ENCODE measurements at regions not wholly inside any gene's neighbourhood (a gene's known extent, or its start where the extent isn't known, plus 50 kb on each side); places are given as distances from the start of the nearest gene placed in this dataset.

GRCh38 chr15:94107652-94108051 lies 123.7 kb upstream of the MCTP2 start:
- H3K27me3 Mint-ChIP-seq (ENCODE audit: low read depth), result no peaks in the 10 kb centered on the region
- peaks cover 8% of the 10 kb centered on the region for H3K9me3 Mint-ChIP-seq
- H3K4me3 Mint-ChIP-seq, result no peak overlapping the region
- TF ChIP-seq CTCF (conservative IDR thresholded peaks at IDR 0.05), result no peak
- no peak overlapping the region for H3K27ac Mint-ChIP-seq (ENCODE audit: unreplicated experiment)
- peaks cover 12% of the 10 kb centered on the region for H3K4me1 Mint-ChIP-seq
- peaks cover 3% of the 10 kb centered on the region for H3K36me3 Mint-ChIP-seq (ENCODE audit: low read depth)
- DNase-seq (ENCODE audit: low read depth, low spot score), result no peak

- no peak overlapping the region for H3K27ac Mint-ChIP-seq (ENCODE audit: unreplicated experiment)
- no peak for DNase-seq (ENCODE audit: low read depth, low spot score)
- peaks cover 3% of the 10 kb centered on the region for H3K36me3 Mint-ChIP-seq (ENCODE audit: low read depth)
- no peaks in the 10 kb centered on the region for H3K27me3 Mint-ChIP-seq (ENCODE audit: low read depth)
- no peak for TF ChIP-seq CTCF (conservative IDR thresholded peaks at IDR 0.05)
- H3K9me3 Mint-ChIP-seq, result peaks cover 12% of the 10 kb centered on the region
- H3K4me1 Mint-ChIP-seq, result peaks cover 12% of the 10 kb centered on the region
- H3K4me3 Mint-ChIP-seq, result no peak overlapping the region
Measured at GRCh38 chr15:94105760-94106159, 125.6 kb upstream of the MCTP2 start.

GRCh38 chr15:94100863-94101262 lies 130.5 kb upstream of the MCTP2 start:
- H3K4me1 Mint-ChIP-seq, result peaks cover 5% of the 10 kb centered on the region
- peaks cover 3% of the 10 kb centered on the region for H3K36me3 Mint-ChIP-seq (ENCODE audit: low read depth)
- no peaks in the 10 kb centered on the region for H3K27me3 Mint-ChIP-seq (ENCODE audit: low read depth)
- H3K9me3 Mint-ChIP-seq, result peaks cover 17% of the 10 kb centered on the region
- H3K4me3 Mint-ChIP-seq, result no peak overlapping the region
- no peak for DNase-seq (ENCODE audit: low read depth, low spot score)
- no peak for TF ChIP-seq CTCF (conservative IDR thresholded peaks at IDR 0.05)
- no peak overlapping the region for H3K27ac Mint-ChIP-seq (ENCODE audit: unreplicated experiment)

GRCh38 chr15:94099574-94099960 lies 131.8 kb upstream of the MCTP2 start:
- TF ChIP-seq CTCF (conservative IDR thresholded peaks at IDR 0.05), result no peak

GRCh38 chr15:94098921-94099573 lies 132.3 kb upstream of the MCTP2 start:
- no peaks in the 10 kb centered on the region for H3K4me1 Mint-ChIP-seq
- H3K9me3 Mint-ChIP-seq, result peaks cover 14% of the 10 kb centered on the region
- no peak overlapping the region for H3K27ac Mint-ChIP-seq (ENCODE audit: unreplicated experiment)
- no peak for DNase-seq (ENCODE audit: low read depth, low spot score)
- no peak overlapping the region for H3K4me3 Mint-ChIP-seq
- no peak for TF ChIP-seq CTCF (conservative IDR thresholded peaks at IDR 0.05)
- no peaks in the 10 kb centered on the region for H3K27me3 Mint-ChIP-seq (ENCODE audit: low read depth)
- H3K36me3 Mint-ChIP-seq (ENCODE audit: low read depth), result no peaks in the 10 kb centered on the region

More at GRCh38 chr15:94099574-94099960, 131.8 kb upstream of the MCTP2 start:
- Mint-ChIP-seq H3K27me3 (ENCODE audit: low read depth) (no peaks in the 10 kb centered on the region), H3K4me1 (no peaks in the 10 kb centered on the region), H3K27ac (ENCODE audit: unreplicated experiment) (no peak overlapping the region), H3K36me3 (ENCODE audit: low read depth) (peaks cover 3% of the 10 kb centered on the region), H3K4me3 (no peak overlapping the region), H3K9me3 (peaks cover 17% of the 10 kb centered on the region)
- DNase-seq (ENCODE audit: low read depth, low spot score), result no peak

All from neural crest cell (in vitro differentiated cells).